WTC11 (cell line): ENCODE measurements at regions not wholly inside any gene's neighbourhood (a gene's known extent, or its start where the extent isn't known, plus 50 kb on each side); places are given as distances from the start of the nearest gene placed in this dataset.

Experiments used
- NFE2L1 ChIP-seq: sonication (generic); formaldehyde crosslinking; IDR thresholded peaks from 2 replicates; pipeline ENCODE4 v1.8.1; 2023; ENCODE audit warnings: missing genetic modification reagents
- SOX15 ChIP-seq: fragments of 250-450 bp; sonication (Bioruptor Pico); IDR thresholded peaks from 2 replicates; pipeline ENCODE4 v1.9.0; 2021; ENCODE audit warnings: mild to moderate bottlenecking
- ZNF219 ChIP-seq: sonication (generic); formaldehyde crosslinking; IDR thresholded peaks from 2 replicates; pipeline ENCODE4 v1.8.0; 2023; ENCODE audit warnings: missing genetic modification reagents, mild to moderate bottlenecking, borderline replicate concordance
- TF ChIP-seq, protein P1 (sequence below): fragments of 200-600 bp; IDR thresholded peaks from 2 replicates; pipeline ENCODE4 v1.8.0; 2022; ENCODE audit warnings: antibody characterized with exemption
- TF ChIP-seq, protein P2 (sequence below): fragments of 250-450 bp; sonication (Bioruptor Pico); IDR thresholded peaks from 2 replicates; pipeline ENCODE4 v1.9.0; 2021; ENCODE audit warnings: mild to moderate bottlenecking
- TF ChIP-seq, protein P3 (sequence below): sonication (generic); formaldehyde crosslinking; IDR thresholded peaks from 2 replicates; pipeline ENCODE4 v1.8.0; 2022; ENCODE audit warnings: missing genetic modification reagents

DNA sequence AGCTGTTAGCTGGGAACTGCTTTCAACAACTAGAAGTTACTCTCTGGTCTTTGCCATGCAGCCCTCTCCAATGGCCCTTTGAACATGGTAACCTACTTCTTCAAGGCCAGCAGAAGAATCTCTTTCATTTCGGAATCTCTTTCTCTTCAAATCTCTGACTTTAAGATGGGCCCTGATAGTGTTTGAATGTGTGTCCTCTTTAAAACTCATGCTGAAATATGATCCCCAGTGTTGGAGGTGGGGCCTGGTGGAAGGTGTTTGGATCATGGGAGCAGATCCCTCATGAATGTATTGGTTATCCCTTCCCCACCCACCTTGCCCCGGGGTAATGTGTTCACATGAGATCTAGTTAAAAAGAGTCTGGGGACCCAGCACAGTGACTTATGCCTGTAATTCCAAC lies 54.5 kb upstream of the SOX13 start (continued):
- TF ChIP-seq, protein P1, sequence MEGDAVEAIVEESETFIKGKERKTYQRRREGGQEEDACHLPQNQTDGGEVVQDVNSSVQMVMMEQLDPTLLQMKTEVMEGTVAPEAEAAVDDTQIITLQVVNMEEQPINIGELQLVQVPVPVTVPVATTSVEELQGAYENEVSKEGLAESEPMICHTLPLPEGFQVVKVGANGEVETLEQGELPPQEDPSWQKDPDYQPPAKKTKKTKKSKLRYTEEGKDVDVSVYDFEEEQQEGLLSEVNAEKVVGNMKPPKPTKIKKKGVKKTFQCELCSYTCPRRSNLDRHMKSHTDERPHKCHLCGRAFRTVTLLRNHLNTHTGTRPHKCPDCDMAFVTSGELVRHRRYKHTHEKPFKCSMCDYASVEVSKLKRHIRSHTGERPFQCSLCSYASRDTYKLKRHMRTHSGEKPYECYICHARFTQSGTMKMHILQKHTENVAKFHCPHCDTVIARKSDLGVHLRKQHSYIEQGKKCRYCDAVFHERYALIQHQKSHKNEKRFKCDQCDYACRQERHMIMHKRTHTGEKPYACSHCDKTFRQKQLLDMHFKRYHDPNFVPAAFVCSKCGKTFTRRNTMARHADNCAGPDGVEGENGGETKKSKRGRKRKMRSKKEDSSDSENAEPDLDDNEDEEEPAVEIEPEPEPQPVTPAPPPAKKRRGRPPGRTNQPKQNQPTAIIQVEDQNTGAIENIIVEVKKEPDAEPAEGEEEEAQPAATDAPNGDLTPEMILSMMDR = no peak
- no peak for TF ChIP-seq NFE2L1 (CRISPR knock-in tag)
- TF ChIP-seq, protein P2, sequence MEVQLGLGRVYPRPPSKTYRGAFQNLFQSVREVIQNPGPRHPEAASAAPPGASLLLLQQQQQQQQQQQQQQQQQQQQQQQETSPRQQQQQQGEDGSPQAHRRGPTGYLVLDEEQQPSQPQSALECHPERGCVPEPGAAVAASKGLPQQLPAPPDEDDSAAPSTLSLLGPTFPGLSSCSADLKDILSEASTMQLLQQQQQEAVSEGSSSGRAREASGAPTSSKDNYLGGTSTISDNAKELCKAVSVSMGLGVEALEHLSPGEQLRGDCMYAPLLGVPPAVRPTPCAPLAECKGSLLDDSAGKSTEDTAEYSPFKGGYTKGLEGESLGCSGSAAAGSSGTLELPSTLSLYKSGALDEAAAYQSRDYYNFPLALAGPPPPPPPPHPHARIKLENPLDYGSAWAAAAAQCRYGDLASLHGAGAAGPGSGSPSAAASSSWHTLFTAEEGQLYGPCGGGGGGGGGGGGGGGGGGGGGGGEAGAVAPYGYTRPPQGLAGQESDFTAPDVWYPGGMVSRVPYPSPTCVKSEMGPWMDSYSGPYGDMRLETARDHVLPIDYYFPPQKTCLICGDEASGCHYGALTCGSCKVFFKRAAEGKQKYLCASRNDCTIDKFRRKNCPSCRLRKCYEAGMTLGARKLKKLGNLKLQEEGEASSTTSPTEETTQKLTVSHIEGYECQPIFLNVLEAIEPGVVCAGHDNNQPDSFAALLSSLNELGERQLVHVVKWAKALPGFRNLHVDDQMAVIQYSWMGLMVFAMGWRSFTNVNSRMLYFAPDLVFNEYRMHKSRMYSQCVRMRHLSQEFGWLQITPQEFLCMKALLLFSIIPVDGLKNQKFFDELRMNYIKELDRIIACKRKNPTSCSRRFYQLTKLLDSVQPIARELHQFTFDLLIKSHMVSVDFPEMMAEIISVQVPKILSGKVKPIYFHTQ (CRISPR knock-in tag) = no peak
- no peak for TF ChIP-seq ZNF219 (CRISPR knock-in tag)
- TF ChIP-seq SOX15 (CRISPR knock-in tag) = no peak
- TF ChIP-seq, protein P3, sequence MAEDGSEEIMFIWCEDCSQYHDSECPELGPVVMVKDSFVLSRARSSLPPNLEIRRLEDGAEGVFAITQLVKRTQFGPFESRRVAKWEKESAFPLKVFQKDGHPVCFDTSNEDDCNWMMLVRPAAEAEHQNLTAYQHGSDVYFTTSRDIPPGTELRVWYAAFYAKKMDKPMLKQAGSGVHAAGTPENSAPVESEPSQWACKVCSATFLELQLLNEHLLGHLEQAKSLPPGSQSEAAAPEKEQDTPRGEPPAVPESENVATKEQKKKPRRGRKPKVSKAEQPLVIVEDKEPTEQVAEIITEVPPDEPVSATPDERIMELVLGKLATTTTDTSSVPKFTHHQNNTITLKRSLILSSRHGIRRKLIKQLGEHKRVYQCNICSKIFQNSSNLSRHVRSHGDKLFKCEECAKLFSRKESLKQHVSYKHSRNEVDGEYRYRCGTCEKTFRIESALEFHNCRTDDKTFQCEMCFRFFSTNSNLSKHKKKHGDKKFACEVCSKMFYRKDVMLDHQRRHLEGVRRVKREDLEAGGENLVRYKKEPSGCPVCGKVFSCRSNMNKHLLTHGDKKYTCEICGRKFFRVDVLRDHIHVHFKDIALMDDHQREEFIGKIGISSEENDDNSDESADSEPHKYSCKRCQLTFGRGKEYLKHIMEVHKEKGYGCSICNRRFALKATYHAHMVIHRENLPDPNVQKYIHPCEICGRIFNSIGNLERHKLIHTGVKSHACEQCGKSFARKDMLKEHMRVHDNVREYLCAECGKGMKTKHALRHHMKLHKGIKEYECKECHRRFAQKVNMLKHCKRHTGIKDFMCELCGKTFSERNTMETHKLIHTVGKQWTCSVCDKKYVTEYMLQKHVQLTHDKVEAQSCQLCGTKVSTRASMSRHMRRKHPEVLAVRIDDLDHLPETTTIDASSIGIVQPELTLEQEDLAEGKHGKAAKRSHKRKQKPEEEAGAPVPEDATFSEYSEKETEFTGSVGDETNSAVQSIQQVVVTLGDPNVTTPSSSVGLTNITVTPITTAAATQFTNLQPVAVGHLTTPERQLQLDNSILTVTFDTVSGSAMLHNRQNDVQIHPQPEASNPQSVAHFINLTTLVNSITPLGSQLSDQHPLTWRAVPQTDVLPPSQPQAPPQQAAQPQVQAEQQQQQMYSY (CRISPR knock-in tag) = no peak
